OCI-LY7 (cell line): ENCODE measurements at regions not wholly inside any gene's neighbourhood (a gene's known extent, or its start where the extent isn't known, plus 50 kb on each side); places are given as distances from the start of the nearest gene placed in this dataset.

Experiments used
- BruUV-seq: library from RNA; stranded (reverse); fragments of 400-500 nt; replicated peaks from 2 replicates; lab custom pipeline; 2021; lab: Mats Ljungman, UMichigan
- CTCF ChIA-PET: fragments of 300-600 bp; sonication (Branson Sonifier 250); formaldehyde crosslinking; loops from one replicate; lab custom pipeline; 2022; ENCODE audit warnings: antibody characterized with exemption; ENCODE audit not compliant: unreplicated experiment; lab: Charles Lee
- POLR2A ChIA-PET: fragments of 300-600 bp; sonication (Branson Sonifier 250); formaldehyde crosslinking; loops from one replicate; lab custom pipeline; 2022; ENCODE audit warnings: antibody characterized with exemption; lab: Charles Lee
- DNase-seq: peaks from one replicate; pipeline ENCODE4 v3.0.0-alpha.2; 2015; ENCODE audit warnings: low spot score
- H2AFZ ChIP-seq: fragments of 200-600 bp; sonication (generic), shearing (Covaris generic); 2 replicates; pipeline ENCODE4 v1.6.1; 2014; ENCODE audit warnings: mild to moderate bottlenecking, antibody characterized with exemption, low read length, moderate library complexity
- H3K27ac ChIP-seq: fragments of 200-600 bp; sonication (generic); 2 replicates; pipeline ENCODE4 v1.5.1; 2014; ENCODE audit warnings: mixed run types, low read depth, mild to moderate bottlenecking, moderate library complexity, low read length, inconsistent platforms; ENCODE audit not compliant: poor library complexity, severe bottlenecking
- H3K36me3 ChIP-seq: fragments of 200-600 bp; sonication (generic); 2 replicates; pipeline ENCODE4 v1.6.1; 2014; ENCODE audit warnings: mild to moderate bottlenecking, antibody characterized with exemption, low read length, moderate library complexity, mixed read lengths; ENCODE audit not compliant: insufficient read depth
- H3K4me1 ChIP-seq: fragments of 200-600 bp; sonication (generic); 2 replicates; pipeline ENCODE4 v1.5.1; 2014; ENCODE audit warnings: mild to moderate bottlenecking, low read length; ENCODE audit not compliant: insufficient read depth, poor library complexity, severe bottlenecking
- H3K4me2 ChIP-seq: fragments of 200-600 bp; sonication (generic); 2 replicates; pipeline ENCODE4 v1.6.1; 2014; ENCODE audit warnings: mild to moderate bottlenecking, low read length
- H3K4me3 ChIP-seq: fragments of 200-600 bp; sonication (generic); 2 replicates; pipeline ENCODE4 v1.5.1; 2014; ENCODE audit warnings: mild to moderate bottlenecking, low read depth, low read length; ENCODE audit not compliant: poor library complexity, severe bottlenecking
- H3K79me2 ChIP-seq: fragments of 200-600 bp; sonication (generic); 2 replicates; pipeline ENCODE4 v1.6.1; 2016; ENCODE audit warnings: low read depth, mild to moderate bottlenecking, low read length, moderate library complexity, mixed read lengths; ENCODE audit not compliant: insufficient read depth
- H3K9me2 ChIP-seq: fragments of 200-600 bp; sonication (generic); 2 replicates; pipeline ENCODE4 v1.6.1; 2016; ENCODE audit warnings: mild to moderate bottlenecking, low read length, mixed read lengths; ENCODE audit not compliant: insufficient read depth
- H3K9me3 ChIP-seq: fragments of 200-600 bp; sonication (generic); 2 replicates; pipeline ENCODE4 v1.6.1; 2014; ENCODE audit warnings: mild to moderate bottlenecking, mixed run types, low read length, mixed read lengths
- H4K20me1 ChIP-seq: fragments of 200-600 bp; sonication (generic); 2 replicates; pipeline ENCODE4 v1.6.1; 2014; ENCODE audit warnings: mild to moderate bottlenecking, antibody characterized with exemption, low read length, moderate library complexity, mixed read lengths; ENCODE audit not compliant: insufficient read depth
- EZH2phosphoT487 ChIP-seq: fragments of 200-600 bp; sonication (generic); IDR thresholded peaks from 2 replicates; pipeline ENCODE4 v1.6.1; 2018; ENCODE audit warnings: low read depth, borderline replicate concordance, mild to moderate bottlenecking, mixed run types, antibody characterized with exemption, low read length, moderate library complexity, mixed read lengths
- intact Hi-C: fragments of 100-400 bp; cut with micrococcal nuclease; formaldehyde crosslinking; loops from one replicate; pipeline ENCODE4 v1.10.0; 2022; ENCODE audit not compliant: unreplicated experiment
- TF ChIP-seq, protein P1 (sequence below): fragments of 200-600 bp; sonication (generic); conservative IDR thresholded peaks from 2 replicates; pipeline ENCODE4 v1.5.1; 2014; ENCODE audit warnings: mild to moderate bottlenecking, antibody characterized with exemption, low read length, moderate library complexity, mixed read lengths

DNA sequence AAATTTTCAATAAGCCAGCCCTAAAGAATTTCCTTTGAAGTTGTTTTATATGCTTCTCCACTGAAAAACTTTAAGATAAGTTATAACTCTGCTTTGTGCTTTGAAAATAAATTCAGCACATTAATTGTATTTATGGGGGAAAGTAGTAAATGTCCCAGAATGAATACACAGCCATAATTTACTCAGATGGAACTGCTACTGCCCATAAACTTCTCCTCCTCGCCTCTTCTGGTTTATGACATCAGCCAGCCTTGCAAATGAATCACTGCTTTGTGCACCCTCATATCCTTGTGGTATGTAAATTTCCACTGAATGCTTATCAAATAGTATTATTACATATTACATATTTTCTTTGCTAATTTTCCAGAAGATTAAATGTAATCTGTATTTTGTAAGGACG, 302.0 kb downstream of the DIPK2A start:
- no peak for TF ChIP-seq EZH2phosphoT487
- TF ChIP-seq, protein P1, sequence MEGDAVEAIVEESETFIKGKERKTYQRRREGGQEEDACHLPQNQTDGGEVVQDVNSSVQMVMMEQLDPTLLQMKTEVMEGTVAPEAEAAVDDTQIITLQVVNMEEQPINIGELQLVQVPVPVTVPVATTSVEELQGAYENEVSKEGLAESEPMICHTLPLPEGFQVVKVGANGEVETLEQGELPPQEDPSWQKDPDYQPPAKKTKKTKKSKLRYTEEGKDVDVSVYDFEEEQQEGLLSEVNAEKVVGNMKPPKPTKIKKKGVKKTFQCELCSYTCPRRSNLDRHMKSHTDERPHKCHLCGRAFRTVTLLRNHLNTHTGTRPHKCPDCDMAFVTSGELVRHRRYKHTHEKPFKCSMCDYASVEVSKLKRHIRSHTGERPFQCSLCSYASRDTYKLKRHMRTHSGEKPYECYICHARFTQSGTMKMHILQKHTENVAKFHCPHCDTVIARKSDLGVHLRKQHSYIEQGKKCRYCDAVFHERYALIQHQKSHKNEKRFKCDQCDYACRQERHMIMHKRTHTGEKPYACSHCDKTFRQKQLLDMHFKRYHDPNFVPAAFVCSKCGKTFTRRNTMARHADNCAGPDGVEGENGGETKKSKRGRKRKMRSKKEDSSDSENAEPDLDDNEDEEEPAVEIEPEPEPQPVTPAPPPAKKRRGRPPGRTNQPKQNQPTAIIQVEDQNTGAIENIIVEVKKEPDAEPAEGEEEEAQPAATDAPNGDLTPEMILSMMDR, result no peak
- H3K4me3 ChIP-seq, result no peak overlapping the region
- no peak overlapping the region for H3K4me2 ChIP-seq
- no peaks in the 10 kb centered on the region for H4K20me1 ChIP-seq
- no peak overlapping the region for H2AFZ ChIP-seq
- H3K79me2 ChIP-seq, result no peaks in the 10 kb centered on the region
- DNase-seq, result no peak
- ChIA-PET CTCF (interaction anchor here (0.5 kb wide), 1 partner anchor 41 kb away, joined by 3 read pairs; no protein-coding TSS in a partner anchor), POLR2A (interaction anchor here (0.6 to 0.8 kb wide), 2 partner anchors 10 to 1290 kb away, joined by 3 read pairs; no protein-coding TSS in a partner anchor)
- no peaks in the 10 kb centered on the region for H3K36me3 ChIP-seq
- H3K9me2 ChIP-seq, result no peaks in the 10 kb centered on the region
- intact Hi-C loops, result no loop called here
- no peak overlapping the region for H3K27ac ChIP-seq
- H3K4me1 ChIP-seq, result no peaks in the 10 kb centered on the region
- no TSS peak for BruUV-seq
- H3K9me3 ChIP-seq, result no peaks in the 10 kb centered on the region

- intact Hi-C loops, result no loop called here
- BruUV-seq, result no TSS peak
These were observed 303.4 kb downstream of the DIPK2A start for GRCh38 chr3:144275005-144275404.

GRCh38 chr3:144282313-144282712, 310.7 kb downstream of the DIPK2A start:
- Histone ChIP-seq H4K20me1 (no peaks in the 10 kb centered on the region), H3K9me3 (no peaks in the 10 kb centered on the region), H3K4me2 (no peak overlapping the region), H2AFZ (no peak overlapping the region), H3K9me2 (no peaks in the 10 kb centered on the region), H3K4me3 (no peak overlapping the region), H3K27ac (no peak overlapping the region), H3K79me2 (no peaks in the 10 kb centered on the region), H3K36me3 (no peaks in the 10 kb centered on the region), H3K4me1 (no peaks in the 10 kb centered on the region)
- CTCF ChIA-PET, result no interaction called here
- DNase-seq, result no peak
- POLR2A ChIA-PET, result no interaction called here
- BruUV-seq, result no TSS peak
- intact Hi-C loops, result no loop called here
- TF ChIP-seq, protein P1, result no peak
- TF ChIP-seq EZH2phosphoT487, result no peak

More at GRCh38 chr3:144275005-144275404, 303.4 kb downstream of the DIPK2A start:
- H4K20me1 ChIP-seq, result no peaks in the 10 kb centered on the region
- no peak overlapping the region for H3K4me3 ChIP-seq
- ChIA-PET POLR2A (no interaction called here), CTCF (no interaction called here)
- H3K9me2 ChIP-seq, result no peaks in the 10 kb centered on the region
- H2AFZ ChIP-seq, result no peak overlapping the region
- no peaks in the 10 kb centered on the region for H3K9me3 ChIP-seq
- no peaks in the 10 kb centered on the region for H3K36me3 ChIP-seq
- H3K27ac ChIP-seq, result no peak overlapping the region
- no peak for DNase-seq
- H3K4me2 ChIP-seq, result no peak overlapping the region
- H3K4me1 ChIP-seq, result no peaks in the 10 kb centered on the region
- no peaks in the 10 kb centered on the region for H3K79me2 ChIP-seq
- TF ChIP-seq, protein P1, result no peak
- TF ChIP-seq EZH2phosphoT487, result no peak
